CD1c-positive myeloid dendritic cell (primary cell): ENCODE measurements at regions not wholly inside any gene's neighbourhood (a gene's known extent, or its start where the extent isn't known, plus 50 kb on each side); places are given as distances from the start of the nearest gene placed in this dataset.

ENCODE experiments used
- DNase-seq: peaks from one replicate; pipeline ENCODE4 v3.0.0-alpha.2; 2016; ENCODE audit errors: extremely low spot score

DNA sequence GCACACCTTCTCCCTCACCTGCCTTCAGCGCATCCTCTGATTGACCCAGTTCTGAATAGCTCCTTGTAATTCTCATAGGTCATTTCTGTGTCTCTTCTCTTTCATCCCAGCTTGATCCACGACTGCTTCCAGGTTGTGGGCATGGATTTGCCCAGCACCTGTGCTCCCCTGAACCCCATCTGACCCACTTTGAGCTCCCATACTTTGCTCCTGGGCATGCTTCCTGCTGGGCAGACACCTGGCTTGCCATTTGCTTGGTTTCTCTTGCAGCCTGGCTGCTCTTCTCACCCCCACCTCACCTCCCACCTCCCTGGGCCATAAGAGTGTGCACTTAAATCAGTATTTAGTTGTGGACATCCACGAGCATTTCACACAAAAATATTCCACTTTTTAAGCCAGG lies 635.5 kb downstream of the TBL1XR1 start:
- no peak for DNase-seq

DNA sequence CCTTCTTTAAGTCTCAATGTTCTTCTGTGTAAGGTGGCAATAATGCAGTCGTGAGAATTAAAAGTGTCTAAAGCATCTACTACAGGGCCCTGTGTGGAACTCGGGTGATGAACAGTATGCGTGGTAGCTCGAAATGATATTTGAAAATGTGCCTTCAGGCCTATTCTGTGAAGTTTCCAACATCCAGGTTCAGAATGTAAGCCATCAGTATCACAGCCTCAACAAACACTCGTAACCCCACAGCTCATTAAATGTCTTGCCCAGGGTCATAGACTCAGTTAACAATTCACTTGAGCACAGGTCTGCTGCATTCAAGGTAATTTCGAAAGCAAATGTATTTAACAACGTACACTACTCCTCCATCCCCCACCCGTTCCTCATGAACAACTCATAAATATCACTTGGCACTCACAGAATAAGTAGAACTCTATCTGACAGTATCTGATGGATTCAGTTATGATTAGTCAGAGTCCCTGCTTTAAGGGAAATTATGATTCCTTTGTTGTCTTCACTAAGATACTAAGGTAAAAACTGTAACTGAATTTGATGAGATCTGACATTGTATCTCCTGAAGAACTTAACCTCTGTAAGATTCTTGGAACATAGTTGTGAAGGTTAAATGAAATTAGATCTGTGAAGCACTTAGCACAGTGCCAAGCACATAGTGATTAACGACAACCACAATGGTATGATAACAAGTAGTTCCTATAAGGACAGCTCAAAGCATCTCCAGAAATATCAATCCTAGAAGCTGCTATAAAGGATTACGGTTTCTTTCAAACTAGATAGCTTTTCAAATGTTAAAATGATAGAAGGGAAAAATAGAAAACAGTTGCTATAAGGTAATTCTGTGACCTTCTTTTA lies 642.3 kb downstream of the TBL1XR1 start:
- no peak for DNase-seq

DNA sequence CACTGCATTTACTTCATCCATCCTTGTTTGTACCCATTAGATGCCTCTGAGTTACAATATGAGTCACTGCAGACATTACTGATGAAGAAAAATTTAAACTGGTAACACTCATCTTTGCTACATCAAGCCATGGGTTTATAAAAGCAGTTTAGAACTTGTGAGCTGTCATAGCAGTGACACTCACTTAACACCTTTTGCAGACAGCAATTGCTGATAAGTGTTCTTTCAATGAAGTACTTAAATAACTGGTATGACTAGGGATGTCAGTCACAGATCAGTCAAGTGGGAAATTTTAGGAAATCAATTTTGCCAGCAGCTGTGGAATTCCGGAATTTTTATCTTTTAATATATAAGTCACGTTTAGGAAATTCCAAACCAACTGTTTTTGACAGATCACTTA lies 643.0 kb downstream of the TBL1XR1 start:
- no peak for DNase-seq

DNA sequence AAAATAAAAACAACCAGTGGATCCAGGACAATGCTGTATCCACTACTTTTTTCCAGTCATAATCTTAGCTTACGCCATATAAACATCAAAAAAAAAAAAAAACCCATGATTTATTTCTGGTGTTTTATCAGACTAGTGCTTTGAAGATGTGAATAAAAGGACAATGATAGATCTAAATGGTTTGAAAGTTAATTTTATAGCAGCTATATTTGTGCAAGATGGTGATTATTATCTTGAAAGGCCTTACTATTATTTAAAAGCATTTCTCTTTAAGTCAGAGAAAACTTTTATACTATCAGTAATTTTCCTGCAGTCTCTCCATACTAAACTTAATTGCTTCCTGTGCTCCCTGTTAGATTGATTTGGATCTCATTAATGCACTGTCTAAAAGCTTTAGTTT lies 670.3 kb downstream of the TBL1XR1 start:
- DNase-seq = no peak

DNA sequence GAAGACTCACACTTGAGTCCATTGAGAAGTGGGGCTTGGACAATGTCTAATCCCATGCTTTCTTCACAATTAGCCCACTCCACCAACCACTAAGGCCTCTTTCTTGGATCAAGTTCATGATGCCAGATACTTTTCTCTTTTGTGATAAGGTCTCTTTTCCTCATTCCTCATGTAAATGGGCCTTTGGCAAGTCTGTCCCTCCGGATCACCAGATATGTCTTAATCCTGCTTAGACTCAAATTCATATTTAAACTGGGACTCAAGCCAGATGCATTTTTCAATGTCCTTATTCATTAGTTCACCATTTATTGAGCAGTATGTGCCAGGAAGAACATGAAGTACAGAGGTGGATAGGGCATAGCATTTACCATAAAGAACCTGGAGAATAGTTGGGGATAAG lies 671.1 kb downstream of the TBL1XR1 start:
- DNase-seq = no peak

DNA sequence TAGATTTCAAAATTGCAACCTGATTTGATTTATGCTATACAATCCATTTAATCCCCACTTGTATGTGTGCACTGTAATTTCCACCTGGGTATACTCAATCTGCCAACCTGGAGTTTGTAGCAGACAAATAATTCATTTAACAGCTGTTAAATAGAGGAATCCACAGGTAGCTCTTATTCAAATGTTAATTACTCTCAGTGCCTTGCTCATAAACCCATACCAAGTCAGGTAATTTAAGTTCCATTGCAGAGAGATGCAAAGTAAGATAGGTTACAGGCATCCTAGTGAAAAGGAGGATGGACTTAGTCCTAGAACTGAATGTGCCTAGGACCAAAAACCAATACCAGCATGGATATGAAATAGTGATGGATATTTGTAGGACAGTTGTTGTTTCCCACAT lies 674.2 kb downstream of the TBL1XR1 start:
- no peak for DNase-seq

- DNase-seq = no peak
Observed at GRCh38 chr3:176522436-176522835, 674.8 kb downstream of the TBL1XR1 start.

DNA sequence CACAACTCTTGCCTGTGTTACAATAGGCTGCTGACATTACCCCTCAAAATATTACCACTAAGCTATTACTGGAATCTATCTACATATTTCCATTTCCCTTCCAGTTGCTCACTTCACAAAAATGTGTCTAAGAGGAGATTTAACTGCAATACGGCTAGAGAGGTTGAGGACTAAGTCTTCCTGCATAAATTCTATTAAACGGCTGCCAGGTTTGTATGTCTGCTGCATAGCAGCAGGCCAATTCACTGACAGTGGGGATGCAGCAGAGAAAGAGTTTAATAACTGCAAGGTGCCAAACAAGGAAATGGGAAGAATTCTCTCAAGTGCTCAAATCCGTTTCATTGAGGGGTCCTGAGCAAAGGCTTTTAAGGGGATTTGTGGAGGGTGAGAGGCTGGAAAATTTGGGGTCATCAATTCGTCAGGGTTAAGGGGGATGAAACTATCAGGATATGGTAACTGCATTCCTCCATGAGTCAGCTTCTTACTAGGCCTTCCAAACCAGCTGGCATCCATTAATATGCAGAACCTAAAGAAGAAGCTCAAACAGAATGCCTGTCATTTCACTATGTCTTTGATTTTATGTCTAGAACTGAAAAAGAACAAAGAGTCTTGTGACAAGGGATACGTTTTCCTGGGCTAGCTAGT lies 675.6 kb downstream of the TBL1XR1 start:
- no peak for DNase-seq

DNA sequence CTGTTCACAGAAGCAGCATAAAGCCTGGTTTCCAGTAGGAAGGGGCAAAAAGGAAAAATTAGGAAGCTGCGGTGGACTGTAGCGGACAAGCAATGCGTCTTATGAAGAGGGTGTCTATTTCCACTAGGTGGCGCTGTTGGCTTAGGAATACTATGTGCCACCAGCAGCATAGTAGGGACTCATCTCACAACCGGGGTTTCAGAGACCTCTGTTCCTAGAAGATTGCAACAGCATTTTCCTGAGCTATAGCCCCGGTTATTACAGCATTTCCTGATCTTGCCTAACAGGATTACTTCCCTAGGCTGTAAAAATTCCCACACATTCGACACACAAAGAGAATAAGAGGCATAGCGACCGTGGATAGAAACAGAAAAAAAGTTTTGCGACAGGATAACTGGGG lies 683.0 kb downstream of the TBL1XR1 start:
- no peak for DNase-seq

GRCh38 chr3:176513604-176514003 lies 683.7 kb downstream of the TBL1XR1 start:
- DNase-seq = no peak

DNA sequence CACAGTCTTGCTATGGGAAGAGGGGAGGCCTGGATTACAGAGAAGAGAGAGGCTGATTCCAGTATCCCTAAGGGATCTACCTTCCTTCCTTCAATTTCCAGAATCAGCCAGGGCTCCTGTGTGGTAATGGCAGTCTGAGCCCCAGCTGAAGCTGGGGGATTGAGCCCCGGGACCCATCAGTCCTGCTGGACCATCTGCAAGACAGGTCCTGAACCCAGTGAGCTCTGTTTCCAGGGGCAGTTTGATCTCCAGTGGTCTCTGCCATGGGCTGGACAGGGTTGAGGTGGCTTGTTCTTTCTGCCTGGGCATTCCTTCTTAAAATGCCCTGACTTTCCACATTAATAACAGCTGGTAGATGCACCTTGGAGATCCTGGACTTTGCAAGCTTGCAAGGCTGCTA lies 685.2 kb downstream of the TBL1XR1 start:
- DNase-seq = no peak

DNA sequence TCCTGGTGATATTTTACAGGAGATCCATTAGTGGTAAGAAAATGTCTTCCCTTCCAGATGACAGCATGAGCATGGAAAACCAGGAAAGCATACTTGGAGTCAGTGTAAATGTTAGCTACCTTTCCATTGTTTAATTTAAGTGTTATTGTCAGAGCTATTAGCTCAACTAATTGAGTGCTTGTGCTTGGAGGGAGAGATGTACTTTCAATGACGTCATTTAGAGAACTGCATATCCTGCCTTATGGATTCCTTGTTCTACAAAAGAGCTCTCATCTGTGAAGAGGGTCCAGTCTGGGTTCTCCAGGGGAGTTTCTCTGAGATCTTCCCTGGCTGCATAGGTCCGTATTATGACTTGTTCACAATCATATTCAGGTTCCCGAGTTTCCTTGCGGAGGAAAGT lies 687.2 kb downstream of the TBL1XR1 start:
- DNase-seq = no peak

- no peak for DNase-seq
Observed at GRCh38 chr3:176505878-176506621, 691.2 kb downstream of the TBL1XR1 start.

- DNase-seq = no peak
Observed at GRCh38 chr3:176491084-176491483, 706.2 kb downstream of the TBL1XR1 start.

GRCh38 chr3:176490357-176490756 lies 706.9 kb downstream of the TBL1XR1 start:
- DNase-seq = no peak

GRCh38 chr3:176479248-176479647 lies 718.0 kb downstream of the TBL1XR1 start:
- no peak for DNase-seq

- DNase-seq = no peak
Observed at GRCh38 chr3:176469694-176470205, 727.5 kb downstream of the TBL1XR1 start.

DNA sequence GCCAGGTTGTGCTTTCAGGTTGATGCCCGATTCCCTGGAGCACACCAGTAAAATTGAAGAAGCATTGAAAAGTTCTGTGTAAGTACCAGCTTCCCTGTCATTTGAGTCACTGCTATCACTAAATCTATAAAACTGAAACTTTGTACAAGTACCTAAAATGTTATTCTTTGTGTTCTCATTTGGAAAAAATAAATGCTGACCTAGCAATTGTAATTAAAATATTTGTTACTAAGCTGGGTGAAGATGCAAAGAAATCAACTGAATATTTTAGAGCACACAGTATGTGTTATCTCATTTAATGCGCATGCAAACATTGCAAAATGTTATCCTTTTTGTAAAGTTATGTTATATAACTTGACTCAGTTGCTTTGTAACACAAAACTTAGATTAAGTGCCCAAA lies 733.7 kb downstream of the TBL1XR1 start:
- DNase-seq = no peak

- no peak for DNase-seq
Observed at GRCh38 chr3:176447369-176447768, 749.9 kb downstream of the TBL1XR1 start.

DNA sequence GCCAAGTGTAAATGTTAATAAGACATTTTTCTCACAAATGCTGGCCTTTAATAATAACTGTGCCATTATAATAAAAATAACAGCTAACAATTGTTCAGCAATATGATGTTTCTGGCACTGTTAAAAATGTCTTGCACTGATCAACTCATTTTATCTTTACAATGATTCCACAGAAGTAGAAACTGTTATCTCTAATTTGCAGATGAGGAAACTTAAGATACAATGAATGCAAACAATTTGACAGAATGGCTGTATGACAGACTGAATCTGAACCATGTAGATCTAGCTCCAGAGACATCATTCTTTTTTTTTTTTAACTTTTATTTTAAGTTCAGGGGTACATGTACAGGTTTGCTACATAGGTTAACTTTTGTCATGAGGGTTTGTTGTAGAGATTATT lies 755.0 kb downstream of the TBL1XR1 start:
- DNase-seq = no peak

- no peak for DNase-seq
Observed at GRCh38 chr3:176439729-176440128, 757.6 kb downstream of the TBL1XR1 start.

GRCh38 chr3:176431991-176432390 lies 765.3 kb downstream of the TBL1XR1 start:
- DNase-seq = no peak

DNA sequence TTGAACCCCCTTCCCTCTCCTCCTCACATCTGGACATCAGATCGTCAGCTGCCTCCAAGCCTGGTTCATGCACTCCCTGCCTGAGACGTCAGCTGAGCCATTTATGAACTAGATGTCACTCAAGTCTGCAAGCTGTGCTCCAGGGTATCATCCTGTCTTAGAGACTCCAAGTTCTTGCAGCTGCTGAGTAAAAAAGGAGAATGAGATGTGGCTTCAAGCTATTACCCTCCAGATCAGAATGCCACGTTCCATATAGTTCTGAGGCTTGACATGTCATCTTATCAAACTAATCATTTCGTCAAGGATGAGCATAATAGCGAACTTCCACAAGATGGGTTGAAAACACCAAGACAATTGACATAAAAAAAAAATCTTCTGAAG lies 766.3 kb downstream of the TBL1XR1 start:
- DNase-seq = no peak
